Keratinocyte (primary cell): ENCODE measurements at regions not wholly inside any gene's neighbourhood (a gene's known extent, or its start where the extent isn't known, plus 50 kb on each side); places are given as distances from the start of the nearest gene placed in this dataset.

ENCODE experiments used
- DNase-seq: peaks from one replicate; pipeline ENCODE4 v3.0.0-alpha.2; 2011; ENCODE audit warnings: low read depth, missing footprints, low spot score
- FAIRE-seq: peaks from 2 replicates; lab custom pipeline; 2011; peaks lifted over from hg19 to GRCh38; lab: Jason Lieb, UNC
- H2AFZ ChIP-seq: 2 replicates; pipeline ENCODE4 v1.6.0; 2012; ENCODE audit warnings: low read length, control low read depth, inconsistent platforms; ENCODE audit not compliant: control insufficient read depth
- H3K27ac ChIP-seq: 2 replicates; pipeline ENCODE4 v1.5.1; 2011; ENCODE audit warnings: low read length; ENCODE audit not compliant: control insufficient read depth, insufficient read depth
- H3K27me3 ChIP-seq: 3 replicates; pipeline ENCODE4 v1.6.0; 2011; ENCODE audit warnings: low read length; ENCODE audit not compliant: control insufficient read depth, insufficient read depth; ENCODE audit errors: extremely low read depth
- H3K36me3 ChIP-seq, 2 experiments: 2 replicates in 1 of 2; 3 replicates in 1 of 2; pipeline ENCODE4 v1.5.1; 2011; ENCODE audit warnings: low read length in 2 of 2, mild to moderate bottlenecking in 1 of 2; ENCODE audit not compliant: control insufficient read depth in 2 of 2, insufficient read depth in 2 of 2; ENCODE audit errors: extremely low read depth in 1 of 2
- H3K4me1 ChIP-seq: 3 replicates; pipeline ENCODE4 v1.5.1; 2011; ENCODE audit warnings: low read length; ENCODE audit not compliant: control insufficient read depth, insufficient read depth; ENCODE audit errors: extremely low read depth
- H3K4me2 ChIP-seq: 3 replicates; pipeline ENCODE4 v1.6.0; 2011; ENCODE audit warnings: low read depth, low read length; ENCODE audit not compliant: control insufficient read depth, insufficient read depth; ENCODE audit errors: extremely low read depth
- H3K4me3 ChIP-seq, 3 experiments: fragments of 200-600 bp in 1 of 3; sonication (generic) in 1 of 3; 2 replicates in 2 of 3; 3 replicates in 1 of 3; pipeline ENCODE4 v1.5.1; 2011 to 2016; ENCODE audit warnings: low read length in 3 of 3, mild to moderate bottlenecking in 3 of 3, control low read depth in 2 of 3, inconsistent platforms in 1 of 3, low read depth in 1 of 3, mixed read lengths in 1 of 3, mixed run types in 1 of 3, moderate library complexity in 1 of 3; ENCODE audit not compliant: control insufficient read depth in 2 of 3, insufficient read depth in 2 of 3; ENCODE audit errors: extremely low read depth in 1 of 3
- H3K79me2 ChIP-seq: 2 replicates; pipeline ENCODE4 v1.6.0; 2012; ENCODE audit warnings: low read length; ENCODE audit not compliant: control insufficient read depth, insufficient read depth
- H3K9ac ChIP-seq: 3 replicates; pipeline ENCODE4 v1.6.0; 2011; ENCODE audit warnings: low read length; ENCODE audit not compliant: control insufficient read depth, insufficient read depth; ENCODE audit errors: extremely low read depth
- H3K9me1 ChIP-seq: 3 replicates; pipeline ENCODE4 v1.6.0; 2011; ENCODE audit warnings: low read length; ENCODE audit not compliant: control insufficient read depth, insufficient read depth; ENCODE audit errors: extremely low read depth
- H3K9me3 ChIP-seq: 2 replicates; pipeline ENCODE4 v1.5.1; 2012; ENCODE audit warnings: low read depth, low read length; ENCODE audit not compliant: control insufficient read depth
- H4K20me1 ChIP-seq: 3 replicates; pipeline ENCODE4 v1.6.0; 2011; ENCODE audit warnings: low read length; ENCODE audit not compliant: control insufficient read depth, insufficient read depth; ENCODE audit errors: extremely low read depth
- CTCF ChIP-seq, 3 experiments: IDR thresholded peaks in 1 of 3; conservative IDR thresholded peaks in 1 of 3; optimal IDR thresholded peaks in 1 of 3; 2 replicates in 2 of 3; 3 replicates in 1 of 3; pipeline versions ENCODE3 to v1.5.1; 2011; ENCODE audit warnings: low read length in 3 of 3, mild to moderate bottlenecking in 3 of 3, moderate library complexity in 2 of 3, control low read depth in 1 of 3, inconsistent platforms in 1 of 3; ENCODE audit not compliant: insufficient read depth in 2 of 3; ENCODE audit errors: extremely low read depth in 1 of 3
- EZH2 ChIP-seq: IDR thresholded peaks from one replicate; pipeline ENCODE4 v1.6.1; 2012; ENCODE audit warnings: inconsistent platforms, mild to moderate bottlenecking, low read length, moderate library complexity
- dilution Hi-C: fragments of 300-500 bp; cut with MboI; formaldehyde crosslinking; loops from one replicate; pipeline ENCODE4 v1.7.0; 2020; ENCODE audit warnings: low sequenced_read_pairs; ENCODE audit not compliant: extremely low pct_ligation_motif_present

GRCh38 chr13:82827724-82828123, 1054.5 kb downstream of the SLITRK1 start:
- no peak for TF ChIP-seq CTCF (optimal IDR thresholded peaks at IDR 0.05 in 1 of 3, IDR thresholded peaks at IDR 0.05 in 1 of 3, conservative IDR thresholded peaks at IDR 0.05 in 1 of 3; ENCODE audit: extremely low read depth in 1 of 3, insufficient read depth in 2 of 3, low read length in 3 of 3)
- no peak for TF ChIP-seq EZH2
- H3K79me2 ChIP-seq = no peaks in the 10 kb centered on the region
- no peak for FAIRE-seq
- H3K4me1 ChIP-seq = no peaks in the 10 kb centered on the region
- H3K9me1 ChIP-seq = no peaks in the 10 kb centered on the region
- no peaks in the 10 kb centered on the region for H3K27me3 ChIP-seq
- H4K20me1 ChIP-seq = no peaks in the 10 kb centered on the region
- H2AFZ ChIP-seq = no peak overlapping the region
- no peak for DNase-seq
- H3K9me3 ChIP-seq = no peaks in the 10 kb centered on the region
- no peak overlapping the region for H3K27ac ChIP-seq
- H3K9ac ChIP-seq = no peak overlapping the region
- dilution Hi-C loops = no loop called here
- H3K4me3 ChIP-seq = no peak overlapping the region
- H3K36me3 ChIP-seq = no peaks in the 10 kb centered on the region
- H3K4me2 ChIP-seq = no peak overlapping the region

- FAIRE-seq (no peak), DNase-seq (no peak)
- no peak overlapping the region for H3K4me2 ChIP-seq
- H2AFZ ChIP-seq = no peak overlapping the region
- no peak for TF ChIP-seq EZH2
- no peak for TF ChIP-seq CTCF (optimal IDR thresholded peaks at IDR 0.05 in 1 of 3, IDR thresholded peaks at IDR 0.05 in 1 of 3, conservative IDR thresholded peaks at IDR 0.05 in 1 of 3; ENCODE audit: extremely low read depth in 1 of 3, insufficient read depth in 2 of 3, low read length in 3 of 3)
- no peaks in the 10 kb centered on the region for H3K4me1 ChIP-seq
- H3K27ac ChIP-seq = no peak overlapping the region
- H3K9me3 ChIP-seq = no peaks in the 10 kb centered on the region
- no peaks in the 10 kb centered on the region for H3K9me1 ChIP-seq
- H3K9ac ChIP-seq = no peak overlapping the region
- H3K79me2 ChIP-seq = no peaks in the 10 kb centered on the region
- H3K36me3 ChIP-seq = no peaks in the 10 kb centered on the region
- dilution Hi-C loops = no loop called here
- no peaks in the 10 kb centered on the region for H3K27me3 ChIP-seq
- no peaks in the 10 kb centered on the region for H4K20me1 ChIP-seq
- no peak overlapping the region for H3K4me3 ChIP-seq
These were observed 1059.3 kb downstream of the SLITRK1 start for GRCh38 chr13:82822935-82823334.
